ENCODE measurements at regions not wholly inside any gene's neighbourhood (a gene's known extent, or its start where the extent isn't known, plus 50 kb on each side); places are given as distances from the start of the nearest gene placed in this dataset.

- H2AFZ ChIP-seq (ENCODE audit: low read depth, low read length, poor library complexity, severe bottlenecking) = no peak overlapping the region
- H3K4me3 ChIP-seq (replicated peaks in 1 of 2; ENCODE audit: low read depth in 1 of 2, low read length in 2 of 2) = no peak overlapping the region
- H3K36me3 ChIP-seq (ENCODE audit: control insufficient read depth in 1 of 2, insufficient read depth in 2 of 2, low read length in 2 of 2) = peaks cover 3% of the 10 kb centered on the region in 2 experiments; a peak in 2 of 4 replicates
- ATAC-seq (no peak), DNase-seq (ENCODE audit: low read depth, low spot score) (no peak)
- H4K20me1 ChIP-seq (ENCODE audit: insufficient read depth) = no peaks in the 10 kb centered on the region
- CTCF ChIA-PET = no interaction called here
- intact Hi-C loops (cut with micrococcal nuclease) = no loop called here
- no peaks in the 10 kb centered on the region for H3K9me2 ChIP-seq (ENCODE audit: insufficient read depth)
- no peaks in the 10 kb centered on the region for H3K79me2 ChIP-seq (ENCODE audit: insufficient read depth, low read length)
- H3K4me2 ChIP-seq (ENCODE audit: low read length) = no peak overlapping the region
- no peaks in the 10 kb centered on the region for H3K9me3 ChIP-seq (ENCODE audit: control insufficient read depth in 1 of 2, insufficient read depth in 1 of 2, low read depth in 1 of 2, low read length in 2 of 2)
- no peaks in the 10 kb centered on the region for H3K4me1 ChIP-seq (ENCODE audit: control insufficient read depth in 1 of 2, insufficient read depth in 2 of 2, low read length in 2 of 2)
- TF ChIP-seq CBX3 (IDR thresholded peaks at IDR 0.05; ENCODE audit: low read depth) (no peak), YY1 (IDR thresholded peaks at IDR 0.05; ENCODE audit: extremely low read depth, insufficient replicate concordance, low read depth, low read length) (no peak), POLR2AphosphoS5 (IDR thresholded peaks at IDR 0.05; ENCODE audit: low read depth, low read length) (no peak), CTCF (IDR thresholded peaks at IDR 0.05 in 2 of 3, conservative IDR thresholded peaks at IDR 0.05 in 1 of 3; ENCODE audit: borderline replicate concordance in 1 of 3, insufficient read depth in 1 of 3, low read depth in 2 of 3, low read length in 2 of 3) (no peak), POLR2A (IDR thresholded peaks at IDR 0.05; ENCODE audit: borderline replicate concordance, extremely low read depth, insufficient read depth, insufficient read length) (no peak), ZNF274 (IDR thresholded peaks at IDR 0.05; ENCODE audit: low read depth, low read length) (no peak), SP1 (IDR thresholded peaks at IDR 0.05; ENCODE audit: low read depth) (no peak), RAD21 (IDR thresholded peaks at IDR 0.05; ENCODE audit: low read depth) (no peak), JUND (IDR thresholded peaks at IDR 0.05) (no peak), FOSL1 (IDR thresholded peaks at IDR 0.05; ENCODE audit: low read depth) (no peak), EZH2phosphoT487 (IDR thresholded peaks at IDR 0.05; ENCODE audit: borderline replicate concordance) (no peak)
- no peak overlapping the region for H3K9ac ChIP-seq (ENCODE audit: low read length)
- BruUV-seq (replicated peaks) = no TSS peak
- RAD21 ChIA-PET (ENCODE audit: low non-redundant PET in 1 of 2, low total read pairs in 2 of 2, uncharacterized antibody in 2 of 2, unreplicated experiment in 2 of 2) = no interaction called here
- POLR2A ChIA-PET = no interaction called here
- no peaks in the 10 kb centered on the region for H3K27me3 ChIP-seq (ENCODE audit: insufficient read depth, low read length)
- H3K27ac ChIP-seq (ENCODE audit: low read depth, low read length) = no peak overlapping the region
These were observed 218.9 kb downstream of the OR13H1 start for GRCh38 chrX:131762802-131763234.
